ENCODE measurements at regions not wholly inside any gene's neighbourhood (a gene's known extent, or its start where the extent isn't known, plus 50 kb on each side); places are given as distances from the start of the nearest gene placed in this dataset.

DNA sequence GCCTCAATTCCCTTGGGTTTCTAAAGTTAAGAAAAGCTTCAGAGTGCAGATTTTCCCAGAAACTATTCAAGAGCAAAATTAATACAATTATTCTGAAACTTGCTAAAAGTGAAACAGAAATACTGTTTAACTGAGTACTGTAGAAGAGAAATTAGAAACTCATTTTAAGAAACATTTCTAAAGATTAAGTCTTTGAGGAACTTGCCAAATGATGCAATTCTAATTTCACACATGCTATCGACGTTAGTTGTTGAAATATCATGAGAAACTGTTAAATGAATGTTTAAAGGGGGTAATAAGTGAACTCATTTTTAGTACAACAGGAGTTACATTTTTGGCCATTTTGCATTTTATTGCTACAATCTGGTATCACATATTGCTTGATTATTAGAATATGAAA is 125.3 kb upstream of the MAOA start:
- Histone ChIP-seq H3K36me3 (ENCODE audit: insufficient read depth) (no peaks in the 10 kb centered on the region), H3K4me3 (no peak overlapping the region), H3K9me2 (ENCODE audit: insufficient read depth) (no peaks in the 10 kb centered on the region), H3K27ac (ENCODE audit: low read depth) (no peak overlapping the region), H3K4me2 (no peak overlapping the region), H3K27me3 (ENCODE audit: insufficient read depth) (no peaks in the 10 kb centered on the region), H3K79me2 (replicated peaks; ENCODE audit: insufficient read depth) (no peaks in the 10 kb centered on the region), H2AFZ (no peak overlapping the region), H3F3A (replicated peaks; ENCODE audit: low read depth) (no peaks in the 10 kb centered on the region), H4K20me1 (replicated peaks; ENCODE audit: insufficient read depth) (no peaks in the 10 kb centered on the region), H3K4me1 (ENCODE audit: insufficient read depth) (no peaks in the 10 kb centered on the region)
- peaks cover 8% of the 10 kb centered on the region; the same call in 1 of the 3 replicates for H3K36me3 Mint-ChIP-seq (ENCODE audit: low read depth)
- DNase-seq (ENCODE audit: low spot score) (no peak), ATAC-seq (no peak)
- H3K4me3 Mint-ChIP-seq = no peak overlapping the region
- H3K9me3 Mint-ChIP-seq = peaks cover 12% of the 10 kb centered on the region
- TF ChIP-seq, protein P1, sequence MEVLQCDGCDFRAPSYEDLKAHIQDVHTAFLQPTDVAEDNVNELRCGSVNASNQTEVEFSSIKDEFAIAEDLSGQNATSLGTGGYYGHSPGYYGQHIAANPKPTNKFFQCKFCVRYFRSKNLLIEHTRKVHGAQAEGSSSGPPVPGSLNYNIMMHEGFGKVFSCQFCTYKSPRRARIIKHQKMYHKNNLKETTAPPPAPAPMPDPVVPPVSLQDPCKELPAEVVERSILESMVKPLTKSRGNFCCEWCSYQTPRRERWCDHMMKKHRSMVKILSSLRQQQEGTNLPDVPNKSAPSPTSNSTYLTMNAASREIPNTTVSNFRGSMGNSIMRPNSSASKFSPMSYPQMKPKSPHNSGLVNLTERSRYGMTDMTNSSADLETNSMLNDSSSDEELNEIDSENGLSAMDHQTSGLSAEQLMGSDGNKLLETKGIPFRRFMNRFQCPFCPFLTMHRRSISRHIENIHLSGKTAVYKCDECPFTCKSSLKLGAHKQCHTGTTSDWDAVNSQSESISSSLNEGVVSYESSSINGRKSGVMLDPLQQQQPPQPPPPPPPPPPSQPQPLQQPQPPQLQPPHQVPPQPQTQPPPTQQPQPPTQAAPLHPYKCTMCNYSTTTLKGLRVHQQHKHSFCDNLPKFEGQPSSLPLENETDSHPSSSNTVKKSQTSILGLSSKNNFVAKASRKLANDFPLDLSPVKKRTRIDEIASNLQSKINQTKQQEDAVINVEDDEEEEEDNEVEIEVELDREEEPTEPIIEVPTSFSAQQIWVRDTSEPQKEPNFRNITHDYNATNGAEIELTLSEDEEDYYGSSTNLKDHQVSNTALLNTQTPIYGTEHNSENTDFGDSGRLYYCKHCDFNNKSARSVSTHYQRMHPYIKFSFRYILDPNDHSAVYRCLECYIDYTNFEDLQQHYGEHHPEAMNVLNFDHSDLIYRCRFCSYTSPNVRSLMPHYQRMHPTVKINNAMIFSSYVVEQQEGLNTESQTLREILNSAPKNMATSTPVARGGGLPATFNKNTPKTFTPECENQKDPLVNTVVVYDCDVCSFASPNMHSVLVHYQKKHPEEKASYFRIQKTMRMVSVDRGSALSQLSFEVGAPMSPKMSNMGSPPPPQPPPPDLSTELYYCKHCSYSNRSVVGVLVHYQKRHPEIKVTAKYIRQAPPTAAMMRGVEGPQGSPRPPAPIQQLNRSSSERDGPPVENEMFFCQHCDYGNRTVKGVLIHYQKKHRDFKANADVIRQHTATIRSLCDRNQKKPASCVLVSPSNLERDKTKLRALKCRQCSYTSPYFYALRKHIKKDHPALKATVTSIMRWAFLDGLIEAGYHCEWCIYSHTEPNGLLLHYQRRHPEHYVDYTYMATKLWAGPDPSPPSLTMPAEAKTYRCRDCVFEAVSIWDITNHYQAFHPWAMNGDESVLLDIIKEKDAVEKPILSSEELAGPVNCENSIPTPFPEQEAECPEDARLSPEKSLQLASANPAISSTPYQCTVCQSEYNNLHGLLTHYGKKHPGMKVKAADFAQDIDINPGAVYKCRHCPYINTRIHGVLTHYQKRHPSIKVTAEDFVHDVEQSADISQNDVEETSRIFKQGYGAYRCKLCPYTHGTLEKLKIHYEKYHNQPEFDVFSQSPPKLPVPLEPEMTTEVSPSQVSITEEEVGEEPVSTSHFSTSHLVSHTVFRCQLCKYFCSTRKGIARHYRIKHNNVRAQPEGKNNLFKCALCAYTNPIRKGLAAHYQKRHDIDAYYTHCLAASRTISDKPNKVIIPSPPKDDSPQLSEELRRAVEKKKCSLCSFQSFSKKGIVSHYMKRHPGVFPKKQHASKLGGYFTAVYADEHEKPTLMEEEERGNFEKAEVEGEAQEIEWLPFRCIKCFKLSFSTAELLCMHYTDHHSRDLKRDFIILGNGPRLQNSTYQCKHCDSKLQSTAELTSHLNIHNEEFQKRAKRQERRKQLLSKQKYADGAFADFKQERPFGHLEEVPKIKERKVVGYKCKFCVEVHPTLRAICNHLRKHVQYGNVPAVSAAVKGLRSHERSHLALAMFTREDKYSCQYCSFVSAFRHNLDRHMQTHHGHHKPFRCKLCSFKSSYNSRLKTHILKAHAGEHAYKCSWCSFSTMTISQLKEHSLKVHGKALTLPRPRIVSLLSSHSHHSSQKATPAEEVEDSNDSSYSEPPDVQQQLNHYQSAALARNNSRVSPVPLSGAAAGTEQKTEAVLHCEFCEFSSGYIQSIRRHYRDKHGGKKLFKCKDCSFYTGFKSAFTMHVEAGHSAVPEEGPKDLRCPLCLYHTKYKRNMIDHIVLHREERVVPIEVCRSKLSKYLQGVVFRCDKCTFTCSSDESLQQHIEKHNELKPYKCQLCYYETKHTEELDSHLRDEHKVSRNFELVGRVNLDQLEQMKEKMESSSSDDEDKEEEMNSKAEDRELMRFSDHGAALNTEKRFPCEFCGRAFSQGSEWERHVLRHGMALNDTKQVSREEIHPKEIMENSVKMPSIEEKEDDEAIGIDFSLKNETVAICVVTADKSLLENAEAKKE (CRISPR knock-in tag; IDR thresholded peaks at IDR 0.05) = no peak
- H3K27me3 Mint-ChIP-seq (ENCODE audit: insufficient read depth, low read depth, poor library complexity) = no peaks in the 10 kb centered on the region
- no peaks in the 10 kb centered on the region for H3K4me1 Mint-ChIP-seq
- no peak overlapping the region for H3K27ac Mint-ChIP-seq

- no peak for ATAC-seq
- no peaks in the 10 kb centered on the region for H3K9me2 ChIP-seq (ENCODE audit: insufficient read depth)
- H3K36me3 Mint-ChIP-seq (ENCODE audit: low read depth) = peaks cover 9% of the 10 kb centered on the region; the same call in 2 of the 3 replicates
- no peak for TF ChIP-seq ETS1 (IDR thresholded peaks at IDR 0.05)
- no peak for TF ChIP-seq JUNB (IDR thresholded peaks at IDR 0.05; ENCODE audit: unreplicated experiment)
- TF ChIP-seq EZH2 (IDR thresholded peaks at IDR 0.05; ENCODE audit: low read depth, unreplicated experiment) = no peak
- TF ChIP-seq, protein P2, sequence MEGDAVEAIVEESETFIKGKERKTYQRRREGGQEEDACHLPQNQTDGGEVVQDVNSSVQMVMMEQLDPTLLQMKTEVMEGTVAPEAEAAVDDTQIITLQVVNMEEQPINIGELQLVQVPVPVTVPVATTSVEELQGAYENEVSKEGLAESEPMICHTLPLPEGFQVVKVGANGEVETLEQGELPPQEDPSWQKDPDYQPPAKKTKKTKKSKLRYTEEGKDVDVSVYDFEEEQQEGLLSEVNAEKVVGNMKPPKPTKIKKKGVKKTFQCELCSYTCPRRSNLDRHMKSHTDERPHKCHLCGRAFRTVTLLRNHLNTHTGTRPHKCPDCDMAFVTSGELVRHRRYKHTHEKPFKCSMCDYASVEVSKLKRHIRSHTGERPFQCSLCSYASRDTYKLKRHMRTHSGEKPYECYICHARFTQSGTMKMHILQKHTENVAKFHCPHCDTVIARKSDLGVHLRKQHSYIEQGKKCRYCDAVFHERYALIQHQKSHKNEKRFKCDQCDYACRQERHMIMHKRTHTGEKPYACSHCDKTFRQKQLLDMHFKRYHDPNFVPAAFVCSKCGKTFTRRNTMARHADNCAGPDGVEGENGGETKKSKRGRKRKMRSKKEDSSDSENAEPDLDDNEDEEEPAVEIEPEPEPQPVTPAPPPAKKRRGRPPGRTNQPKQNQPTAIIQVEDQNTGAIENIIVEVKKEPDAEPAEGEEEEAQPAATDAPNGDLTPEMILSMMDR (conservative IDR thresholded peaks at IDR 0.05; ENCODE audit: low read depth in 2 of 2) = no peak
- TF ChIP-seq REST (IDR thresholded peaks at IDR 0.05; ENCODE audit: unreplicated experiment) = no peak
- TF ChIP-seq ZNF114 (CRISPR knock-in tag; IDR thresholded peaks at IDR 0.05) = no peak
- TF ChIP-seq POLR2AphosphoS5 (IDR thresholded peaks at IDR 0.05; ENCODE audit: low read depth) = no peak
- no peak for TF ChIP-seq NANOG (IDR thresholded peaks at IDR 0.05; ENCODE audit: borderline replicate concordance)
- no peak for TF ChIP-seq ZNF331 (CRISPR knock-in tag; IDR thresholded peaks at IDR 0.05; ENCODE audit: low read depth)
Observed at GRCh38 chrX:43540318-43540717, 115.8 kb upstream of the MAOA start.

More at GRCh38 chrX:43540318-43540717, 115.8 kb upstream of the MAOA start:
- Histone ChIP-seq H3K4me2 (no peak overlapping the region), H3K36me3 (ENCODE audit: insufficient read depth) (no peaks in the 10 kb centered on the region), H3K27ac (ENCODE audit: low read depth) (no peak overlapping the region), H3K27me3 (ENCODE audit: insufficient read depth) (no peaks in the 10 kb centered on the region), H3F3A (replicated peaks; ENCODE audit: low read depth) (no peaks in the 10 kb centered on the region), H4K20me1 (replicated peaks; ENCODE audit: insufficient read depth) (no peaks in the 10 kb centered on the region), H3K4me3 (no peak overlapping the region), H3K79me2 (replicated peaks; ENCODE audit: insufficient read depth) (no peaks in the 10 kb centered on the region), H2AFZ (no peak overlapping the region; the same call in 1 of the 2 replicates), H3K4me1 (ENCODE audit: insufficient read depth) (0 out of 2 replicates have a peak, but pooled peaks cover 6% of the 10 kb centered on the region)
- no peaks in the 10 kb centered on the region for H3K27me3 Mint-ChIP-seq (ENCODE audit: insufficient read depth, low read depth, poor library complexity)
- peaks cover 15% of the 10 kb centered on the region; the same call in 2 of the 3 replicates for H3K4me1 Mint-ChIP-seq
- no peak overlapping the region for H3K4me3 Mint-ChIP-seq
- peaks cover 14% of the 10 kb centered on the region; the same call in 2 of the 3 replicates for H3K9me3 Mint-ChIP-seq
- DNase-seq (ENCODE audit: low spot score) = no peak
- H3K27ac Mint-ChIP-seq = no peak overlapping the region

Data from GM23338 (cell line).